HepG2 (cell line): ENCODE measurements at regions not wholly inside any gene's neighbourhood (a gene's known extent, or its start where the extent isn't known, plus 50 kb on each side); places are given as distances from the start of the nearest gene placed in this dataset.

ENCODE experiments used
- ATAC-seq: fragments of 200-7000 bp; cut with Tn5 transposase; 3 replicates; pipeline ENCODE4 v1.9.1; 2020; ENCODE audit warnings: mild to moderate bottlenecking, moderate library complexity
- BruUV-seq: library from RNA; stranded (reverse); fragments of 400-500 nt; replicated peaks from 2 replicates; lab custom pipeline; 2021; lab: Mats Ljungman, UMichigan
- CTCF ChIA-PET: fragments of 300-600 bp; formaldehyde crosslinking; extraction: SDS; loops from one replicate; lab custom pipeline; 2021; ENCODE audit warnings: low total read pairs, inconsistent platforms, low intra/inter-chr PET ratio; lab: Yijun Ruan, JAX
- POLR2A ChIA-PET: fragments of 350-600 bp; sonication (Branson Sonifier 250); formaldehyde crosslinking; loops from one replicate; lab custom pipeline; 2020; ENCODE audit warnings: antibody characterized with exemption, inconsistent platforms; lab: Yijun Ruan, JAX
- DNase-seq: peaks from one replicate; pipeline ENCODE4 v3.0.0-alpha.2; 2015; ENCODE audit warnings: low spot score
- FAIRE-seq: peaks from 3 replicates; lab custom pipeline; 2011; peaks lifted over from hg19 to GRCh38; lab: Jason Lieb, UNC
- H2AFZ ChIP-seq: one replicate; pipeline ENCODE4 v1.6.1; 2011; ENCODE audit warnings: low read length, inconsistent platforms
- H3K27ac ChIP-seq: fragments of 300-600 bp; 3 replicates; pipeline ENCODE4 v1.8.0; 2011; ENCODE audit warnings: mixed run types, mild to moderate bottlenecking, mixed read lengths, low read length, inconsistent platforms; ENCODE audit not compliant: insufficient read depth; ENCODE audit errors: extremely low read length
- H3K27me3 ChIP-seq, 2 experiments: fragments of 200-600 bp in 1 of 2; 2 replicates in 1 of 2; 3 replicates in 1 of 2; pipeline versions ENCODE4 v1.6.0 to v1.8.0; 2011; ENCODE audit warnings: low read length in 2 of 2, mild to moderate bottlenecking in 2 of 2, moderate library complexity in 2 of 2, inconsistent platforms in 1 of 2; ENCODE audit not compliant: insufficient read depth in 2 of 2, control insufficient read depth in 1 of 2
- H3K36me3 ChIP-seq, 2 experiments: fragments of 200-600 bp in 1 of 2; replicated peaks in 1 of 2; 2 replicates in 1 of 2; 3 replicates in 1 of 2; pipeline versions ENCODE4 v1.5.1 to v1.8.0; 2011; ENCODE audit warnings: low read length in 2 of 2, inconsistent platforms in 1 of 2; ENCODE audit not compliant: insufficient read depth in 2 of 2, control insufficient read depth in 1 of 2
- H3K4me1 ChIP-seq: 2 replicates; pipeline ENCODE4 v1.5.1; 2012; ENCODE audit warnings: low read length, inconsistent platforms; ENCODE audit not compliant: insufficient read depth
- H3K4me2 ChIP-seq: 2 replicates; pipeline ENCODE4 v1.6.0; 2011; ENCODE audit warnings: low read depth, low read length, inconsistent platforms
- H3K4me3 ChIP-seq, 3 experiments: fragments of 200-600 bp in 1 of 3; sonication (generic), shearing (Covaris generic) in 1 of 3; replicated peaks in 1 of 3; 2 replicates each; pipeline ENCODE4 v1.5.1; 2011 to 2016; ENCODE audit warnings: low read length in 3 of 3, inconsistent platforms in 2 of 3, low read depth in 2 of 3, mild to moderate bottlenecking in 2 of 3, control low read depth in 1 of 3, mixed read lengths in 1 of 3; ENCODE audit not compliant: insufficient read depth in 1 of 3
- H3K79me2 ChIP-seq: one replicate; pipeline ENCODE4 v1.6.1; 2011; ENCODE audit warnings: low read length, inconsistent platforms; ENCODE audit not compliant: insufficient read depth
- H3K9ac ChIP-seq: 2 replicates; pipeline ENCODE4 v1.6.0; 2011; ENCODE audit warnings: mild to moderate bottlenecking, low read depth, low read length, inconsistent platforms; ENCODE audit not compliant: insufficient read depth
- H3K9me3 ChIP-seq: 2 replicates; pipeline ENCODE4 v1.5.1; 2012; ENCODE audit warnings: mild to moderate bottlenecking, low read length
- H4K20me1 ChIP-seq: 2 replicates; pipeline ENCODE4 v1.6.0; 2011; ENCODE audit warnings: inconsistent platforms, mild to moderate bottlenecking, low read length, moderate library complexity; ENCODE audit not compliant: insufficient read depth
- CREB1 ChIP-seq, 2 experiments: fragments of 450-650 bp in 1 of 2; IDR thresholded peaks; 2 replicates each; pipeline ENCODE4 v1.6.1; 2016 to 2017; ENCODE audit warnings: control low read depth in 1 of 2, mild to moderate bottlenecking in 1 of 2, missing compliant biosample characterization in 1 of 2, missing genetic modification characterization in 1 of 2
- HCFC1 ChIP-seq: fragments of 150-350 bp; IDR thresholded peaks from 2 replicates; pipeline ENCODE4 v1.6.1; 2014; ENCODE audit warnings: low read depth, low read length
- ISL2 ChIP-seq: sonication (generic); formaldehyde crosslinking; IDR thresholded peaks from 2 replicates; pipeline ENCODE4 v1.5.0; 2020; ENCODE audit warnings: missing genetic modification reagents
- MLLT10 ChIP-seq: sonication (generic); formaldehyde crosslinking; IDR thresholded peaks from 2 replicates; pipeline ENCODE4 v1.4.0; 2020; ENCODE audit warnings: missing genetic modification reagents
- RBFOX2 ChIP-seq: fragments of 200-400 bp; formaldehyde crosslinking; IDR thresholded peaks from 2 replicates; pipeline ENCODE4 v1.6.1; 2017; ENCODE audit warnings: low read depth, mild to moderate bottlenecking, low read length
- U2AF2 ChIP-seq: fragments of 200-400 bp; formaldehyde crosslinking; IDR thresholded peaks from 2 replicates; pipeline ENCODE4 v1.6.1; 2017; ENCODE audit warnings: low read depth, mild to moderate bottlenecking, low read length
- ZBTB8A ChIP-seq: sonication (generic); formaldehyde crosslinking; IDR thresholded peaks from 2 replicates; pipeline ENCODE4 v1.4.0; 2020; ENCODE audit warnings: mild to moderate bottlenecking, low read depth, missing genetic modification reagents, borderline replicate concordance
- WGBS: methylation state at CpG from one replicate; pipeline ENCODE4 v1.1.6; 2017; ENCODE audit warnings: low lambda C conversion rate; 5-methylcytosine and 5-hydroxymethylcytosine counted together
- in situ Hi-C: cut with HindIII; loops from 2 replicates; pipeline ENCODE4 v1.10.0; 2017; ENCODE audit warnings: low pct_unique_long_range_greater_than_20kb; ENCODE audit not compliant: extremely low pct_ligation_motif_present
- intact Hi-C: fragments of 100-400 bp; cut with micrococcal nuclease; formaldehyde crosslinking; loops from one replicate; pipeline ENCODE4 v1.10.0; 2022; ENCODE audit not compliant: unreplicated experiment
- TF ChIP-seq, protein P1 (sequence below): sonication (generic); formaldehyde crosslinking; IDR thresholded peaks from 2 replicates; pipeline ENCODE4 v1.8.1; 2022; ENCODE audit warnings: low read depth, mild to moderate bottlenecking, missing genetic modification reagents

DNA sequence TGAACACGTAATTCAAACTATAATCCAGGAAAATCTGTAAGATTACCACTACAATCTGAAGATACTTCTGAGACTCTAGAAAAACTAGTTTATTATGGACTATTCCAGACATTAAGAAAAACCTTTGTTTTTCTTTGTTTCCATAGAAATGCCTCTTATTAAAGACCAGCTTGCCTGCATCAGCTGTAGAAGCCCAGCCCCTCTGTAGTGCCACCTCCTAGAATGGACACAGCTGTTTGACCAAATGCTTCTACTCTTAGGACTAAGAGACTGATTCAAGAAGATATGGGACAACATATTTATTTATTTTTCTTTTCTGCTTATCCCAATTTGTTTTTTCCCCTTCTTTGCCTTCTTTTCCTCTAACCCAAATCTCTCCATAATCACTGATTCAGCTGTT is 93.8 kb downstream of the CXCL12 start:
- H3K4me1 ChIP-seq, result peaks cover 16% of the 10 kb centered on the region; the same call in 1 of the 2 replicates
- H3K27me3 ChIP-seq, result no peaks in the 10 kb centered on the region
- in situ Hi-C loops (no loop called here), intact Hi-C loops (no loop called here)
- no peaks in the 10 kb centered on the region for H3K79me2 ChIP-seq
- H3K9me3 ChIP-seq, result no peaks in the 10 kb centered on the region
- H3K4me3 ChIP-seq, result no peak overlapping the region
- DNase-seq (no peak), ATAC-seq (no peak), FAIRE-seq (no peak)
- TF ChIP-seq, protein P1, sequence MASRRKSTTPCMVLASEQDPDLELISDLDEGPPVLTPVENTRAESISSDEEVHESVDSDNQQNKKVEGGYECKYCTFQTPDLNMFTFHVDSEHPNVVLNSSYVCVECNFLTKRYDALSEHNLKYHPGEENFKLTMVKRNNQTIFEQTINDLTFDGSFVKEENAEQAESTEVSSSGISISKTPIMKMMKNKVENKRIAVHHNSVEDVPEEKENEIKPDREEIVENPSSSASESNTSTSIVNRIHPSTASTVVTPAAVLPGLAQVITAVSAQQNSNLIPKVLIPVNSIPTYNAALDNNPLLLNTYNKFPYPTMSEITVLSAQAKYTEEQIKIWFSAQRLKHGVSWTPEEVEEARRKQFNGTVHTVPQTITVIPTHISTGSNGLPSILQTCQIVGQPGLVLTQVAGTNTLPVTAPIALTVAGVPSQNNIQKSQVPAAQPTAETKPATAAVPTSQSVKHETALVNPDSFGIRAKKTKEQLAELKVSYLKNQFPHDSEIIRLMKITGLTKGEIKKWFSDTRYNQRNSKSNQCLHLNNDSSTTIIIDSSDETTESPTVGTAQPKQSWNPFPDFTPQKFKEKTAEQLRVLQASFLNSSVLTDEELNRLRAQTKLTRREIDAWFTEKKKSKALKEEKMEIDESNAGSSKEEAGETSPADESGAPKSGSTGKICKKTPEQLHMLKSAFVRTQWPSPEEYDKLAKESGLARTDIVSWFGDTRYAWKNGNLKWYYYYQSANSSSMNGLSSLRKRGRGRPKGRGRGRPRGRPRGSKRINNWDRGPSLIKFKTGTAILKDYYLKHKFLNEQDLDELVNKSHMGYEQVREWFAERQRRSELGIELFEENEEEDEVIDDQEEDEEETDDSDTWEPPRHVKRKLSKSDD (CRISPR knock-in tag), result no peak
- TF ChIP-seq ZBTB8A (CRISPR knock-in tag) (no peak), U2AF2 (no peak)
- H4K20me1 ChIP-seq, result no peaks in the 10 kb centered on the region
- no peak overlapping the region for H3K4me2 ChIP-seq
- no TSS peak for BruUV-seq
- POLR2A ChIA-PET, result no interaction called here
- no peak overlapping the region for H3K9ac ChIP-seq
- H3K36me3 ChIP-seq, result no peaks in the 10 kb centered on the region
- no peak overlapping the region for H2AFZ ChIP-seq
- H3K27ac ChIP-seq, result no peak overlapping the region
- CTCF ChIA-PET, result no interaction called here
- WGBS, result 33% methylated on average over 1 of the region's 1 CpG

DNA sequence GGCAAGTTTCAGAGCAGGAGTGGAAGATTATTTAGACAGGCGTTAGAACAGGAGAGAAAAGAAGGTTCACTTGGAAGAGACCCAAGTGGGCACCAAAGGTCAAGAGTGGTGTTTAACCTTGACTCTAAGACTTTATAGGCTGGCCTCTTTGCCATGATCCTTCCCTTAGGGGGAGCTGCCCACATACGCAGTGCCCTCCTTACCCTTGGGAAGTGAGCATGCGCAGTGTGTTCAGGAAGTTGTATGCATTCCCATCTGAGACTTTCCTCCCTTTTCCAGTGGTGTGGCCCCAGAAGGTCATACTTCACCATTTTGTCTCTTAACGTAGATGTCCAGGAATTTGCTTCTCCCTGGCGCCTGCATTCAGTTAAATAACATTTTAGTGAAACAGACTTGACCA is 95.8 kb downstream of the CXCL12 start:
- H3K4me1 ChIP-seq, result peaks cover 21% of the 10 kb centered on the region
- no TSS peak for BruUV-seq
- H3K79me2 ChIP-seq, result no peaks in the 10 kb centered on the region
- ChIA-PET POLR2A (no interaction called here), CTCF (no interaction called here)
- no peak overlapping the region for H3K27ac ChIP-seq
- no peak overlapping the region for H3K9ac ChIP-seq
- no peaks in the 10 kb centered on the region for H3K9me3 ChIP-seq
- intact Hi-C loops, result no loop called here
- in situ Hi-C loops, result no loop called here
- no peak for ATAC-seq
- TF ChIP-seq HCFC1, result no peak
- TF ChIP-seq MLLT10 (CRISPR knock-in tag), result no peak
- no peak for TF ChIP-seq CREB1 (IDR thresholded peaks at IDR 0.05)
- TF ChIP-seq CREB1 (CRISPR knock-in tag; IDR thresholded peaks at IDR 0.05), result no peak
- no peak for TF ChIP-seq ISL2
- no peak for TF ChIP-seq RBFOX2
- TF ChIP-seq, all 625 proteins: peak for 0
- Histone ChIP-seq H2AFZ (no peak overlapping the region), H3K27me3 (peaks cover 0 to 5% of the 10 kb centered on the region in 2 experiments; a peak in 1 of 5 replicates), H3K4me3 (no peak overlapping the region), H3K4me2 (no peak overlapping the region), H3K36me3 (no peaks in the 10 kb centered on the region), H4K20me1 (no peaks in the 10 kb centered on the region)
- WGBS, result 61% methylated on average over 5 of the region's 5 CpGs
- FAIRE-seq (no peak), DNase-seq (no peak)
